ENCODE measurements at regions not wholly inside any gene's neighbourhood (a gene's known extent, or its start where the extent isn't known, plus 50 kb on each side); places are given as distances from the start of the nearest gene placed in this dataset.

GRCh38 chr3:159008401-159008800 lies 206.5 kb downstream of the MFSD1 start:
- TF ChIP-seq CTCF (conservative IDR thresholded peaks at IDR 0.05; ENCODE audit: low read length) (no peak), EZH2phosphoT487 (IDR thresholded peaks at IDR 0.05; ENCODE audit: borderline replicate concordance, low read depth, low read length) (no peak)

All from OCI-LY7 (cell line).